H54 (cell line): ENCODE measurements at regions not wholly inside any gene's neighbourhood (a gene's known extent, or its start where the extent isn't known, plus 50 kb on each side); places are given as distances from the start of the nearest gene placed in this dataset.
"Not testable (repeated sequence)": the region's sequence is repeated elsewhere in the genome, so short reads cannot be mapped to it uniquely, and the experiment has no call there.

Experiments
- DNase-seq: peaks from one replicate; pipeline ENCODE4 v3.0.0; 2011; ENCODE audit warnings: low spot score, mixed read lengths; ENCODE audit not compliant: insufficient read length
- FAIRE-seq: peaks from 3 replicates; lab custom pipeline; 2011; peaks lifted over from hg19 to GRCh38; lab: Jason Lieb, UNC
- POLR2A ChIP-seq: IDR thresholded peaks from 2 replicates; pipeline ENCODE4 v1.6.1; 2011; ENCODE audit warnings: low read depth, mild to moderate bottlenecking, low read length

DNA sequence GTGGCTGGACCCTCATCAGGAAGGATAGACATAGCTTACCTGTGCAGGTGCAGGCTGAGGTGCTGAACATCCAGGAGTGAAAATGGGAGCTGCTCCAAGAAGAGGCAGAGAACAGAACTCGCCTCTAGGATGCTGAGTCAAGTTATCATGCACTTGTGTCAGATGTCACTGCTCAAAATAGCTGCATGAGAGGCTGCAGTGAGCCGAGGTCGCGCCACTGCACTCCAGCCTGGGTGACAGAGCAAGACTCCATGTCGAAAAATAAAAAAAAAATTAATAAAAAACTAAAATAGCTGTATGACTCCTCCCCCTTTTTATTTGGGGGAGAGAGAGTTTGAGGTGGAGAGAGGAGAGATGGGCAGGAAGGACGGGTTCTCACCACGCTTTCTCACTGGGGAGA is 148.8 kb downstream of the FOXL1 start:
- FAIRE-seq (no peak), DNase-seq (no peak)
- no peak for TF ChIP-seq POLR2A

DNA sequence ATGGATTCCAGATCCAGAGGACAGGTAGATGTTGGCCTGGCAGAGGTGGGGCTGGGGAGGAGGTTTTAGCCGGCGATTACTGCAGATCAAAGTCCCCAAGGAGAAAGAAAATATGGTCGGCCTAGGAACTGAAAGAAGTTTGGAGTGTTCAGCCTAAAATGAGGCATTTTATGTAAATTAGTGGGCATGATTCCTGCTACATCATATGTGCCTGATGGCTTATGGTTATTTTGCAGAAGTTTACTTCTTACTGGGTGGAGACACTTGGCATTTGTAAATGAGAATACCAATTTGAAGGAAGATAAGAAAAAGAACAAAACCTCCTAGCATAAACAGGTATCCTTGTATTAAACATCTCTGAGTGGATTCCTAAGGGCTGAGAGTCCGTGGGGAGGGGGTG is 149.3 kb downstream of the FOXL1 start:
- FAIRE-seq (no peak), DNase-seq (no peak)
- no peak for TF ChIP-seq POLR2A

DNA sequence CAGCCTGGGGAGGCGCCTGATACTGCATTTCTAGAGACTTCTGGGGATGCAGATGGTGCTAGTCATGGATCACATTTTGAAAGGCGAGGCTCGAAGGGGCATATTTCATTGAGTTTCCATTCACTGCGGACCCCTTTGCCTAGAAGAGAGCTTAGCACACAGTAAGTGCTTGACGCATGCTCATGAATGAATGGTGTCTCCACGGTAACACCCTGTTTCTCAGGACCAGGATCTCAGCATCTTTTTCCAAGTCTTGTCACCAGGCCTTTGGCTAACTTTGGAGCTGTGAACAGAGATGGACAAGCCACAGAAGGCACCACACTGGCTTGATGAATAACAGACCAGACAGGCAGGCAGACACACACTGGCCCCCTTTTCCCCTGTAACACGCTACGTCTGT is 151.3 kb downstream of the FOXL1 start:
- DNase-seq (no peak), FAIRE-seq (no peak)
- no peak for TF ChIP-seq POLR2A

DNA sequence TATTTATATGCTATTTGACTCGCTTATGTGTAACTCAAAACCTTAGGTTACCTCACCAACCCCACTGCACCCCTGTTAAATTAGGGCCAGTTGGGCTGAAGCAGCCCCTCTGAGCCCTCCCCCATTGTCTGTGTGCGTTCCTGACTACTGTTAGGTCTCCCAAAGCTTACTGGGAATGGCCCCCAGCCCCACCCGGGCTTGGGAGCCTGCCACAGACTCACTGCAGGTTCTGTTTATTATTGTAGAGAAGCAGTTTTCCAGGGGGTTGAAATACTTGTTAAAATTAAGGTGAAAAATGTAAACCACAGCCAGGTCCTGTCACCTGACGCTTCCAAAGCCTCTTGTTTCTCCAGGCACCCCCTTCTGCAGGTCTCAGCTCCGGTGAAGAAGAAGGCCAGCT is 151.7 kb downstream of the FOXL1 start:
- no peak for TF ChIP-seq POLR2A
- no peak for FAIRE-seq
- no peak for DNase-seq

DNA sequence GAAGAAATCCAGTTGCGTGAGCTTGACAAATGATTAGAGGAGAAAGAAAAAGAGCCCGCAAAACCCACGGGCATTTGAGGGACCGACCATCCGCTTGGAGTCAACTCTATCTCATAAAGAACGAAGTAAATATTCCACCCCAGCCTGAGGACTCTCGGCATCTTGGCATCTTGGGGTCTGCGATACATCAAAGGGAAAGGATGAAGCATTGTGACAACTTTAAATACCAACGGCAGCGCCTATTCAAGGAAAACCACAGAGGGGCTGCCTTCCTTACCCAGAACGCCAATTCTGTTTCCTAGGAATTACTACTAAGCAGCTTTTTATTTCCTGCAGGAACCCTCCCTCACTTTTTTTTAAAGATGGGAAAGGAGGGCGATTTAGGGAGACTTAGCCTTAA is 152.2 kb downstream of the FOXL1 start:
- FAIRE-seq, result no peak
- DNase-seq, result no peak
- TF ChIP-seq POLR2A, result no peak

DNA sequence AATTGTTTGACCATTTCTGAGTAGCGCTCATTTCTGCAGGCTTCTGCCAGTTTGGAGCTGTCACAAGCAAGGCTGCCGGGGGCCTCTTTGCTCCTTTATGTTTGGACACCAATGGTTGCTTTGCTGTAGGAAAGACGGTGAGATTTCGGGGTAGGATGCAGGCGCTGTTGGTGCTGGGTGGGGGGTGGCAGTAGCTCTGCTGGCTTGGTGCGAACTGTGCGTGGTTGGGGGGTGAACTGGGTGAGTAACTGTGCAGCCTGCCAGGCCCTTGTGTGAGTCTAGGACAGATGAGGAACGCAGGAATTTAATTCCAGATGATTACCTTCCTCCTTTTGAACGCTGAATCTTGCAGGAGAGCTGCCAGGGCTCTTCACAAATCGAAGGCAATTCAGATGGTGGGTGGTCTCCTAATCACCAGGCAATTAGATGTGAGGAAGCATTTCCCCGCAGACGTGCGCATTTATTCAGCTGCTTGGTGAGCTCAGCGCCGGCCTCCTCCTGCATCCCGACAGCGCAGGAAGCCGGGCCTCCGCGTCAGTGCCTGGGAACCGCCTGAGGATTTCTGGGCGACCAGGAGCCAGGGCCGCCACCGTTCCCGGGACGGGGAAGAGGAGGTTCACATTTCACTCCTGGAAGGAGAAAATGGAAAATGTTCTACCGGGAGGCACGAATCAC is 154.4 kb downstream of the FOXL1 start:
- FAIRE-seq, result no peak
- no peak for TF ChIP-seq POLR2A
- DNase-seq, result no peak

- FAIRE-seq (no peak), DNase-seq (no peak)
- no peak for TF ChIP-seq POLR2A
Measured at GRCh38 chr16:86733546-86734254, 155.4 kb downstream of the FOXL1 start.

GRCh38 chr16:86734543-86735460 is 156.5 kb downstream of the FOXL1 start:
- DNase-seq, result no peak
- no peak for TF ChIP-seq POLR2A
- no peak for FAIRE-seq

GRCh38 chr16:86735727-86736126 is 157.4 kb downstream of the FOXL1 start:
- DNase-seq (no peak), FAIRE-seq (no peak)
- TF ChIP-seq POLR2A, result no peak

GRCh38 chr16:86736502-86736901 is 158.2 kb downstream of the FOXL1 start:
- TF ChIP-seq POLR2A, result no peak
- no peak for DNase-seq
- no peak for FAIRE-seq

GRCh38 chr16:86737083-86737482 is 158.7 kb downstream of the FOXL1 start:
- TF ChIP-seq POLR2A, result no peak
- DNase-seq (no peak), FAIRE-seq (no peak)

DNA sequence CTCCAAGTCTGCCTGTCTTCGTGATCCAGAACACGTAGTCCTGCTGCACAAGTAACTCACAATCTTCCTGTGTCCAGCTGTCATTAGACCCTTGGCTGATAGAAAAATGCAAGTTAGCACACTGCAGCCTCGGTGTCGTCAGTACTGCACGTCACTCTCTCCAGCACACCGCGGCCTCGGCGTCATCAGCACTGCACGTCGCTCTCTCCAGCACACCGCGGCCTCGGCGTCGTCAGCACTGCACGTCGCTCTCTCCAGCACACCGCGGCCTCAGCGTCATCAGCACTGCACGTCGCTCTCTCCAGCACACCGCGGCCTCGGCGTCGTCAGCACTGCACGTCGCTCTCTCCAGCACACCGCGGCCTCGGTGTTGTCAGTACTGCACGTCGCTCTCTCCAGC is 160.0 kb downstream of the FOXL1 start:
- DNase-seq, FAIRE-seq: not testable (repeated sequence)

- no peak for TF ChIP-seq POLR2A
- DNase-seq, result no peak
- no peak for FAIRE-seq
Measured at GRCh38 chr16:86739178-86739577, 160.8 kb downstream of the FOXL1 start.

DNA sequence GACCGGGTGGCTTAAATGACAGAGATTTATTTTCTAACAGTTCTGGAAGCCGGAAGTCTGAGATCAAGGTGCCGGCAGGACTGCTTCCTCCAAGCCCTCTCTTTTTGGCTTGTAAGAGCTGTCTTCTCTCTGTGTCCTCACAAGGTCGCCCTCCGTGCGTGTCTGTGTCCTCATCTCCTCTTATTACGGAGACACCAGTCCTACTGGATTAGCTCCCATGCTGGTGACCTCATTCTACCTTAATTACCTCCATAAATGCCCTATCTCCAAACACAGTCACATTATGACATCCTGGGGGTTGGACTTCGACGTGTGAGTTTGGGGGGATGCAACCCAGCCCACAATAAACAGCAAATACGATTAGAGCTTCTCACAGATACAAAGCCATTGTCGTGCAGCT is 161.5 kb downstream of the FOXL1 start:
- no peak for FAIRE-seq

More for the DNA sequence above, 161.5 kb downstream of the FOXL1 start:
- no peak for DNase-seq
- TF ChIP-seq POLR2A, result no peak
